GM19455 (cell line): ENCODE measurements at regions not wholly inside any gene's neighbourhood (a gene's known extent, or its start where the extent isn't known, plus 50 kb on each side); places are given as distances from the start of the nearest gene placed in this dataset.

Experiments
- ATAC-seq: cut with Tn5 transposase; IDR thresholded peaks from one replicate; pipeline ENCODE4 v1.9.1; 2021; ENCODE audit not compliant: unreplicated experiment

- no peak for ATAC-seq
Observed at GRCh38 chr4:17188125-17188524, 289.7 kb upstream of the LDB2 start.

GRCh38 chr4:17187003-17187402 is 288.6 kb upstream of the LDB2 start:
- ATAC-seq, result no peak

GRCh38 chr4:17182888-17183287 is 284.4 kb upstream of the LDB2 start:
- ATAC-seq, result no peak

DNA sequence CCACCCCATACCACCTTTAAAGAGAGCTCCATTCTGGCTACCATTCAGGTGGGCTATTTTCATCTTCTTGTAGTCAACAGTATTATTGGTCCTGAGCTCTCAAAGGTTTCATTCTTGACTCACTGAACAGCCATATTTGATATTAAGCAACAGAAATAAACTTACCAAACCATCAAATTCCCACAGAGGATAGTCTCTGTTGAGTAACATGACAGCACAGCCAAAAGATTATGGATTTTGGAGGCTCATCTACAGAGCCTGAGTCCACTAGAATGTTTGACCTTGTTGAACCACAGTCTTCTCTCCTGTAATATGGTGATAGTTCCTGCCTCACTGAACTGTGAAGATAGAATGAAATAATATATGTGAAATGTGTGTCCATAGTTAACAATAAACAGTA is 276.3 kb upstream of the LDB2 start:
- ATAC-seq, result no peak

- no peak for ATAC-seq
Observed at GRCh38 chr4:17173300-17173699, 274.9 kb upstream of the LDB2 start.

GRCh38 chr4:17170131-17170530 is 271.7 kb upstream of the LDB2 start:
- no peak for ATAC-seq

- ATAC-seq, result no peak
Observed at GRCh38 chr4:17169699-17170098, 271.3 kb upstream of the LDB2 start.

GRCh38 chr4:17168571-17168970 is 270.1 kb upstream of the LDB2 start:
- ATAC-seq, result no peak

DNA sequence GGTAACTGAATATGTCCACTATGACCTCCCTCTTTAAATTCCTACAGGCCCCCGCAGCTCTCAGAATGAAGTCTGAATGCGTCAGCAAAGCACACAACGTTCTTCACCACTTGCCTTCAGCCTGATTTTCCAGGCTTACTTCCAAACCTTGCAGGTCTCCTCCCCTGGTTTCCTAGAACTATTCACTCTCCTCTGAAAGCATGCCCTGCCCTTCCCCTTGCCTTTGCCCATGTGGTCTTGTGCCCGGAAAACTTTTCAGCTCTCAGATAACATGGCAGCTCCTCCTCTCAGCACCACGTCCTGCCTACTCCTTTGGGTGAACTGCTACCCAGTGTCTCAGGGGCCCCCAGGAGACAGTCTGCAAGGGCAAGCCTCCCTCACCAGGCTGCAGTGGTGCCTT is 268.5 kb upstream of the LDB2 start:
- no peak for ATAC-seq

DNA sequence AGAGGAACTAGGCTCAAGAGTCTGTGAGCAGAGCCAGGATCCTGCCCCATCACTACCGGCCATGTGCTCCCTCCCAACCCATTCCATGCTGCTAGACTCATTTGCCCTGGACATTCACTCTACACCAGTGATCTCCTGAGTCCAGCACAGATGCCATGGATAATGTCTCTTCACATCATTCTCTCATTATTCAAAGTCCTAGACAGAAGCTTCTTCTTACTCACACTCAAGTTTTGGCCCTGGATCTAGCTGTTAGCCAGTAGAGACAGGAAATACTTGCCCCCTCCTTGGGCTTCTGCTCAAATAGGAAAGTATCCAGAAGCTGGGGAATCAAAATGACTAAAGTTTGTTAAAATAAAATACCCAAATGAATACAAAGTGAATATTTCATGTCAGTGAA is 266.8 kb upstream of the LDB2 start:
- ATAC-seq, result no peak

GRCh38 chr4:17164666-17165065 is 266.2 kb upstream of the LDB2 start:
- no peak for ATAC-seq

- ATAC-seq, result no peak
Observed at GRCh38 chr4:17163156-17163771, 264.8 kb upstream of the LDB2 start.

- no peak for ATAC-seq
Observed at GRCh38 chr4:17157304-17157703, 258.9 kb upstream of the LDB2 start.

DNA sequence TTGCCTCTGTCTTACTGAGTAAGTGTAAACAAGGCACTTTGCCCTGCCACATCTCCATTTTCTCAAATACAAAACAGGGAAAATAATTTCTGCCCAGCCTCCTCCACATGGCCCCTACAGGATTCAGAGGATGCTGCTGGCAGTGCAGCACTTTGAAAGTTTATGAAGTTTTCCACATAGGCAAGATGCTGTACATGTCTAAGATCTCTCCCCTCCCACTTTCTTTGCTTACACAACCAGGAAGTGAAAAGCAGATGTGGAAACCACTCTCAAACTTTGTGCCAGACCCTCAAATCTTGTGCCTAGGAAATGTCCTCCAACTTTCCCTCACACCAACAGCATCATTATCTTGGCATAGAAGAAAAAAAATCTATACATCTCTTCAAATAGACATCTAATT is 257.0 kb upstream of the LDB2 start:
- no peak for ATAC-seq

DNA sequence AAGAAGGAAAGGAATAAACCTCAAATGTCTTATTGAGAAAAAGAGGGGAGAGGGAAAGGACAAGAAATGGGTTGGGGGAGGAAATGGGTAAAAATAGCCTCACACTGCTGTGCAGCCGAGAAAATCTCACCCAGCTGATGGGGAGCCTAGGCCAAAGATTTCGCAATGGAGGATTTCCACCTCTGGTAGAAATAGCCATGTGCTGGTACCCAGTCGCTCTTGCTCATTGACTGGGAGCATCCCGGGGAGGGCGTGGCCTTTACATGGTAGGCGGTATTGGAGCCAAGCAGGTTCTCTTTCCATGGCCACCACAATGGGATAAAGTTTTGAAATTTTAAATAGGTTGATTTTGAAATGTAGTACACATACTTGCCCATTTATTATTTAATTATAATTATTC is 255.1 kb upstream of the LDB2 start:
- no peak for ATAC-seq

GRCh38 chr4:17152941-17153540 is 254.6 kb upstream of the LDB2 start:
- ATAC-seq, result no peak

DNA sequence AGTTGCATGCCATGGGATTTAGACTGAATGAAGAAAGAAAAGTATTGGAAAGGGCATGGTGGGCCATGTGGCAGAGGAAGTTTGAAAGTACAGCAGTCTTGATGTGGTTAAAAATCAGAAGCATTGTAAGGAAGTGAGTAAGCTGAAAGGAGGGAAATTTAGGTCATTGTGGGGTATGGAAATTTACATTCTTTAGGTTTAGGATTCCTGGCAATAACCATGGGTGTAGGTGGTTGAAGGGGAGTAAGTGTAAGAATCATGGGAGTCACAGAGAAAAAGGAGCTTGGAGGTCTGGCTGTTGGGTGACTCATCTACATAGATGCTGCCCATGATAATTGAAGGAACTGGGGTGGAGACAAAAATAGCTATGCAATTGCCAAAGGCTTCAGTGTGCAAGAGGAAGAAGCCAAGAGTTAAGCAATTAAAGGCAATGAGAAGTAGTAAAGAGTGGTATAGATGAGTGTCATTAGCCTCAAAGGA is 243.8 kb upstream of the LDB2 start:
- ATAC-seq, result no peak

DNA sequence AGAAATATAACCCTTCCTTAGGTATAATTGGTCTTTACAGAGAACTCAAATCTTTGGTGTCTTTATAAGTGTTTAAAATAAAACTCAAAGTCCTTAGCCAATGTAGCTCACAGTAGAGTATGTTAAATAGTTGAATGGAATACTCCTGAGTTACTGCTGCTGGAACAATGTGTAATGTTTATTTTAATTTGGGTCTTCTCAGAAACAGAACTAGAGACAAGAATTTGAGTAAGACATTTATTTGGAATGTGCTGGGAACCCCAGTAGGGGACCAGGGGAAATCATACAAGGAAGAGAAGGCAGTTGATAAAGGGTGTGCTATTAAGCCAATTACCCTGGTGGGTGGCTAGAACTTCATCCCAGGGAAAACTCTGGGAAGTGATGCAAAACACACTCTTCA is 240.4 kb upstream of the LDB2 start:
- no peak for ATAC-seq

- ATAC-seq, result no peak
Observed at GRCh38 chr4:17134565-17134964, 236.1 kb upstream of the LDB2 start.

DNA sequence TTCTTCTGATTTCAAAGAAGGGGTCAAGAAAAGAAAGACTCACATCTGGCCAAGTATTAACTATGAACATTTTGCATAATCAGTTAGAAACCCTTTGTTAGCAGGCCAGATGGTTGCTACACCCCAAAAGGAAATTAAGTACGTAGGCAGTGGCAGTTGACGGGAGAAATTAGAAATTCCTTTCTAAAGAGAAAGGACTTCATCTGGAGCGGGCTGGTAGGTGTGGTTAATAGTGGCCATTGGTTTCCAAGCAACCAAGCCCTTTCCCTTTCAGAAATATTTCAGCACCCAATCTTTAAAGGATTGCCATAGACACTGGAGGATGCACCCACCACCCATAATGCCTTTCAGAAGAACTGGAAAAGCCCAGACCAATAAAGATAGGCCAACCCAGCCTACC is 235.7 kb upstream of the LDB2 start:
- ATAC-seq, result no peak

- no peak for ATAC-seq
Observed at GRCh38 chr4:17132226-17132625, 233.8 kb upstream of the LDB2 start.

DNA sequence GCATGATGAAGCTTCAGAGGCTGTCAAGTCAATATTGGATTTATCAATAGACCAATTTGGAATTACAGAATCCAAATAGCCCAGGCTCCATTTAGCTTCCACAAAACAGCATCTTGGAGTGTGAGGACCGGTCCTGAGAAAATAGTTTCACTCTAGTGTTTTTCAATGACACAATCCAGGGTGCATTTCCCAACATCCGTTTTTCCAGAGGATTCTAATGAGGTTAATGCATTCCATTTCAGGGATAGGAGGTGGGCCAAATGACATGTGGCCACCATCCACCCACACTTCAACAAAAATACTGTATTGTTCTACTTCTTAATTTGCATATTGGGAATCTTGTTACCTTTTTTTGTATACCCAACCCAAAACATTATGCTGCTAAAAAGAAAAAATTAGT is 229.8 kb upstream of the LDB2 start:
- no peak for ATAC-seq

DNA sequence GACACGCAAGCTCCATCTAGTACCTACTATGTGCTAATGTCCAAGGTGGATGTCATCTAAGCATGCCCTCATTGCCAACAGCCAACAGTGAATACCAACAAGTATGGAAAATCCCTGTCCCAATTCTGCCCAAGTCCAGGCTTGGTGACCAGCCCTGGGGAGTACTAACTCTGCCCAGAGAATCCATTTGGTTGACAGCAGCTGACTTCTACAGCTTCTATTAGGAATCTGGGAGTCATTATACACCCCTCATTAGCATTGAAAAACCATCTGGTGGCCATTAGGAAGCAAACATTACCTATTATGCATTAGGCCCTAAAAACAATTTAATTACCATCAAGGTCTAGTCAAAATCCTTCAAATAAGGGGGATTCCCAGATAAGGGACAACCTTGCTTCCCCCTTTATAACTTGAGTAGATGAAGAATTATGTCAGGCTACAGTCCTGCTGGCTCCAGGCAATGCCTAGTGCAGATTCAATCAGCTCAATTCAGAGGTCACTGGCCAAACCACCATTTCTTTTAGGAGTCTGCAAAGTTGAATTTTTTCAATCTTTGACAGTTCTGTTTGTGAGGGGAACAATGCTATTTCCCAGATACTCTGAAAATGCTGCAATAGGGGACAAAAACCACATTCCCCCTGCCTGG is 228.0 kb upstream of the LDB2 start:
- no peak for ATAC-seq
